ENCODE measurements at regions not wholly inside any gene's neighbourhood (a gene's known extent, or its start where the extent isn't known, plus 50 kb on each side); places are given as distances from the start of the nearest gene placed in this dataset.

DNA sequence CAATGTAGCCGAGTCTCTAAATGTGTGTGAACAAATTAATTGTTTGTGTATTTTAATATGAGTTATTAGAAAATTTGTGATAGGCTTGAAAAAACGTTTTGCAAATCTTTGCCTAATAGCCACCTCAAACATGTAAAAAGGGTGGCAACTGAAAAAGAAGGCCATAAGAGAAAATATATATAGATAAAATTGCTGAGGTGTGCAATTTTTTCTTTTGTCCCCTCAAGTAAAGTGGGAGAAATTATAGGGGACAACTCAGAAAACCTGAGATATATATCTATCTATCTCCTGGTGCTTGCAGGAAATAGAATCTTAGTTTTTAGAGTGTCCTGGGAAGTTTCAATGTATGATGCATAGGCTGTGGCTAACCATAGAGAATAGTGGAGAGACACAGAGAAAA is 201.4 kb upstream of the LRP1B start:
- H3K4me3 Mint-ChIP-seq, result no peak overlapping the region
- Histone ChIP-seq H3K4me3 (ENCODE audit: control extremely low read depth in 1 of 5, extremely low read depth in 1 of 5, insufficient read depth in 1 of 5, low read depth in 2 of 5, low read length in 4 of 5) (no peak overlapping the region), H2AFZ (ENCODE audit: insufficient read depth, low read depth, low read length, poor library complexity, severe bottlenecking) (no peak overlapping the region), H3K4me2 (replicated peaks; ENCODE audit: low read depth, low read length, poor library complexity, severe bottlenecking) (no peak overlapping the region), H3K79me2 (ENCODE audit: control insufficient read depth, insufficient read depth, low read length) (no peaks in the 10 kb centered on the region), H3K4me1 (ENCODE audit: control insufficient read depth in 2 of 2, insufficient read depth in 2 of 2, low read length in 2 of 2) (no peaks in the 10 kb centered on the region), H3K27ac (ENCODE audit: low read length in 2 of 2) (no peak overlapping the region), H3K9ac (ENCODE audit: low read length) (no peak overlapping the region), H3K9me3 (ENCODE audit: control extremely low read depth in 1 of 3, control insufficient read depth in 2 of 3, insufficient read depth in 1 of 3, low read length in 2 of 3) (peaks cover 0 to 1% (median 0%) of the 10 kb centered on the region in 3 donors), H3K27me3 (replicated peaks in 1 of 4; ENCODE audit: control extremely low read depth in 1 of 4, control insufficient read depth in 3 of 4, insufficient read depth in 4 of 4, low read length in 3 of 4) (no peaks in the 10 kb centered on the region), H3K36me3 (replicated peaks in 1 of 2; ENCODE audit: control extremely low read depth in 1 of 2, control insufficient read depth in 1 of 2, extremely low read depth in 1 of 2, insufficient read depth in 2 of 2, low read length in 1 of 2) (no peaks in the 10 kb centered on the region), H4K20me1 (ENCODE audit: control insufficient read depth, insufficient read depth, low read length, poor library complexity, severe bottlenecking) (no peaks in the 10 kb centered on the region)
- no peak overlapping the region for H3K27ac Mint-ChIP-seq
- no peaks in the 10 kb centered on the region for H3K4me1 Mint-ChIP-seq
- intact Hi-C loops (cut with micrococcal nuclease), result no loop called here
- no CpG with 5 or more reads among the region's 2 CpGs for WGBS (ENCODE audit: insufficient coverage)
- ATAC-seq (ENCODE audit: low read depth), result no peak
- ChIA-PET CTCF (no interaction called here), POLR2A (no interaction called here)
- no peak for TF ChIP-seq EZH2 (IDR thresholded peaks at IDR 0.05; ENCODE audit: borderline replicate concordance, insufficient read depth, low read depth, low read length, poor library complexity, severe bottlenecking)
- TF ChIP-seq, protein P1, sequence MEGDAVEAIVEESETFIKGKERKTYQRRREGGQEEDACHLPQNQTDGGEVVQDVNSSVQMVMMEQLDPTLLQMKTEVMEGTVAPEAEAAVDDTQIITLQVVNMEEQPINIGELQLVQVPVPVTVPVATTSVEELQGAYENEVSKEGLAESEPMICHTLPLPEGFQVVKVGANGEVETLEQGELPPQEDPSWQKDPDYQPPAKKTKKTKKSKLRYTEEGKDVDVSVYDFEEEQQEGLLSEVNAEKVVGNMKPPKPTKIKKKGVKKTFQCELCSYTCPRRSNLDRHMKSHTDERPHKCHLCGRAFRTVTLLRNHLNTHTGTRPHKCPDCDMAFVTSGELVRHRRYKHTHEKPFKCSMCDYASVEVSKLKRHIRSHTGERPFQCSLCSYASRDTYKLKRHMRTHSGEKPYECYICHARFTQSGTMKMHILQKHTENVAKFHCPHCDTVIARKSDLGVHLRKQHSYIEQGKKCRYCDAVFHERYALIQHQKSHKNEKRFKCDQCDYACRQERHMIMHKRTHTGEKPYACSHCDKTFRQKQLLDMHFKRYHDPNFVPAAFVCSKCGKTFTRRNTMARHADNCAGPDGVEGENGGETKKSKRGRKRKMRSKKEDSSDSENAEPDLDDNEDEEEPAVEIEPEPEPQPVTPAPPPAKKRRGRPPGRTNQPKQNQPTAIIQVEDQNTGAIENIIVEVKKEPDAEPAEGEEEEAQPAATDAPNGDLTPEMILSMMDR (IDR thresholded peaks at IDR 0.05), result no peak
- no peak for DNase-seq
- no peaks in the 10 kb centered on the region for H3K27me3 Mint-ChIP-seq
- H3K9me3 Mint-ChIP-seq (ENCODE audit: insufficient read depth), result no peaks in the 10 kb centered on the region

DNA sequence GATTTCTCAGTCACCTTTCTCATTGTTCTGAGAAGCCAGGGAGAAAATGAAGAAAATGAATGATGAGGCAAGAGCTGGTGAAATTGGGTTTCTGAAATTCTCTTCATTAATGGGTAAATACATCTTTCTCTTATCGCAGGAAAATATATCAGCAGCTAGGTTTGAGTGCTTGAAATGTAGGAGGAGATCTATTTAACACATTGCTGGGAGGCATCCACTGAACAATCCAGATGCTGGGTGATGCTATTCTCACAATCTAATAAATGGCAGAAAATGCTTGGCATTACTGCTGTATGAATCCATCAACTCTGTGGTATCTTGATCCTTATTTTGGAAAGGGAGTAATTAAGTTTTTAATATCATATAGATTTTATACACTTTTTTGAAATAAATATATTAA is 199.6 kb upstream of the LRP1B start:
- H3K4me3 ChIP-seq (ENCODE audit: control extremely low read depth in 1 of 5, extremely low read depth in 1 of 5, insufficient read depth in 1 of 5, low read depth in 2 of 5, low read length in 4 of 5), result no peak overlapping the region
- ChIA-PET POLR2A (no interaction called here), CTCF (no interaction called here)
- H3K4me1 ChIP-seq (ENCODE audit: control insufficient read depth in 2 of 2, insufficient read depth in 2 of 2, low read length in 2 of 2), result no peaks in the 10 kb centered on the region
- H3K27me3 ChIP-seq (replicated peaks in 1 of 4; ENCODE audit: control extremely low read depth in 1 of 4, control insufficient read depth in 3 of 4, insufficient read depth in 4 of 4, low read length in 3 of 4), result no peaks in the 10 kb centered on the region
- DNase-seq (no peak), ATAC-seq (ENCODE audit: low read depth) (no peak)
- Mint-ChIP-seq H3K4me3 (no peak overlapping the region), H3K27ac (no peak overlapping the region), H3K4me1 (no peaks in the 10 kb centered on the region), H3K9me3 (ENCODE audit: insufficient read depth) (no peaks in the 10 kb centered on the region), H3K27me3 (no peaks in the 10 kb centered on the region)
- H3K79me2 ChIP-seq (ENCODE audit: control insufficient read depth, insufficient read depth, low read length), result no peaks in the 10 kb centered on the region
- no peak overlapping the region for H3K4me2 ChIP-seq (replicated peaks; ENCODE audit: low read depth, low read length, poor library complexity, severe bottlenecking)
- no peak overlapping the region for H2AFZ ChIP-seq (ENCODE audit: insufficient read depth, low read depth, low read length, poor library complexity, severe bottlenecking)
- H3K9me3 ChIP-seq (ENCODE audit: control extremely low read depth in 1 of 3, control insufficient read depth in 2 of 3, insufficient read depth in 1 of 3, low read length in 2 of 3), result peaks cover 0 to 1% (median 0%) of the 10 kb centered on the region in 3 donors
- H4K20me1 ChIP-seq (ENCODE audit: control insufficient read depth, insufficient read depth, low read length, poor library complexity, severe bottlenecking), result no peaks in the 10 kb centered on the region
- TF ChIP-seq, protein P1 (IDR thresholded peaks at IDR 0.05), result no peak
- TF ChIP-seq EZH2 (IDR thresholded peaks at IDR 0.05; ENCODE audit: borderline replicate concordance, insufficient read depth, low read depth, low read length, poor library complexity, severe bottlenecking), result no peak
- H3K9ac ChIP-seq (ENCODE audit: low read length), result no peak overlapping the region
- H3K36me3 ChIP-seq (replicated peaks in 1 of 2; ENCODE audit: control extremely low read depth in 1 of 2, control insufficient read depth in 1 of 2, extremely low read depth in 1 of 2, insufficient read depth in 2 of 2, low read length in 1 of 2), result no peaks in the 10 kb centered on the region
- intact Hi-C loops (cut with micrococcal nuclease), result no loop called here
- H3K27ac ChIP-seq (ENCODE audit: low read length in 2 of 2), result no peak overlapping the region
- no CpG with 5 or more reads among the region's 1 CpG for WGBS (ENCODE audit: insufficient coverage)

Data from B cell (primary cell).